ENCODE measurements at regions not wholly inside any gene's neighbourhood (a gene's known extent, or its start where the extent isn't known, plus 50 kb on each side); places are given as distances from the start of the nearest gene placed in this dataset.
A peak's percentile ranks its signal among the peaks of the same experiment; 100 is the strongest.
"Not testable (repeated sequence)": the region's sequence is repeated elsewhere in the genome, so short reads cannot be mapped to it uniquely, and the experiment has no call there.

GRCh38 chr15:77901921-77902750 lies 175.4 kb downstream of the TBC1D2B start:
- H3K4me3 ChIP-seq: no peak overlapping the region
- no peaks in the 10 kb centered on the region for H3K4me1 ChIP-seq
- no peak overlapping the region for H3K27ac ChIP-seq
- ATAC-seq: no peak
- peak; percentile 38 for DNase-seq
- intact Hi-C loops (cut with DNase I): no loop called here
- no peaks in the 10 kb centered on the region for H3K27me3 ChIP-seq
- TF ChIP-seq, protein P1, sequence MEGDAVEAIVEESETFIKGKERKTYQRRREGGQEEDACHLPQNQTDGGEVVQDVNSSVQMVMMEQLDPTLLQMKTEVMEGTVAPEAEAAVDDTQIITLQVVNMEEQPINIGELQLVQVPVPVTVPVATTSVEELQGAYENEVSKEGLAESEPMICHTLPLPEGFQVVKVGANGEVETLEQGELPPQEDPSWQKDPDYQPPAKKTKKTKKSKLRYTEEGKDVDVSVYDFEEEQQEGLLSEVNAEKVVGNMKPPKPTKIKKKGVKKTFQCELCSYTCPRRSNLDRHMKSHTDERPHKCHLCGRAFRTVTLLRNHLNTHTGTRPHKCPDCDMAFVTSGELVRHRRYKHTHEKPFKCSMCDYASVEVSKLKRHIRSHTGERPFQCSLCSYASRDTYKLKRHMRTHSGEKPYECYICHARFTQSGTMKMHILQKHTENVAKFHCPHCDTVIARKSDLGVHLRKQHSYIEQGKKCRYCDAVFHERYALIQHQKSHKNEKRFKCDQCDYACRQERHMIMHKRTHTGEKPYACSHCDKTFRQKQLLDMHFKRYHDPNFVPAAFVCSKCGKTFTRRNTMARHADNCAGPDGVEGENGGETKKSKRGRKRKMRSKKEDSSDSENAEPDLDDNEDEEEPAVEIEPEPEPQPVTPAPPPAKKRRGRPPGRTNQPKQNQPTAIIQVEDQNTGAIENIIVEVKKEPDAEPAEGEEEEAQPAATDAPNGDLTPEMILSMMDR (IDR thresholded peaks at IDR 0.05): no peak
- H3K9me3 ChIP-seq: no peaks in the 10 kb centered on the region
- H3K36me3 ChIP-seq: no peaks in the 10 kb centered on the region

GRCh38 chr15:77901251-77901881 lies 176.1 kb downstream of the TBC1D2B start:
- Histone ChIP-seq H3K36me3 (no peaks in the 10 kb centered on the region), H3K9me3 (no peaks in the 10 kb centered on the region), H3K4me1 (no peaks in the 10 kb centered on the region), H3K27ac (no peak overlapping the region), H3K4me3 (no peak overlapping the region), H3K27me3 (no peaks in the 10 kb centered on the region)
- DNase-seq (peak; percentile 54), ATAC-seq (no peak)
- intact Hi-C loops (cut with DNase I): no loop called here
- TF ChIP-seq, protein P1 (IDR thresholded peaks at IDR 0.05): no peak

DNA sequence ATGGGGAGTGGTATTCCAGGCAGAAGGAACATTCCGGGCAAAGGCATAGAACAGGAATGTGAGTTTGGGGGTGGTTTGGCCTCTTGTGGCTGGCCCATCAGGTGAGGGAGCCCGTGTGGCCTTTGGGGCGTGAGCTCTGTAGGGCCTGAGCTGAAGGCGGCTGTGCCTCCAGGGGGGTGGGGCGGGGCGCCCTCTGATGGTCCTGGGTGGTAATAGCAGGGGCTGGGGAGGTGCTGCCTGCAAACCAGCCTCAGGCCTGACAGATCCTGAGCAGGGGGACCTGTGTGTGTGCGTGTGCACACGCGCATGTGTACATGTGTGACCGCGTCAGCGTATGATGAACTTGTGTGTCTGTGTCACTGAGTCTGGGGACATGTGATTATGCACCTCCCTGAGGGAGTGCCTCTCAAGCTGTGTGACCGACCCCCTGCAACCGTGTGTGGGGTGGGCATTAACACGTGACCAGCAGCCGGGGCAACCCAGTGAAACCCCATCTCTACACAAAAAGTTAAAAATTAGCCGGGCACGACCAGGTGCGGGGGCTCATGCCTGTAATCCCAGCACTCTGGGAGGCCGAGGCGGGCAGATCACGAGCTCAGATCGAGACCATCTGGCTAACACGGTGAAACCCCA lies 177.1 kb downstream of the TBC1D2B start:
- not testable (repeated sequence) for H3K36me3 ChIP-seq

GRCh38 chr15:77899776-77900175 lies 177.7 kb downstream of the TBC1D2B start:
- H3K9me3 ChIP-seq; H3K36me3 ChIP-seq; intact Hi-C loops (cut with DNase I); H3K27me3 ChIP-seq; H3K27ac ChIP-seq; H3K4me3 ChIP-seq; H3K4me1 ChIP-seq; ATAC-seq: not testable (repeated sequence)
- peak; percentile 32 for DNase-seq

More for the DNA sequence above, 177.1 kb downstream of the TBC1D2B start:
- TF ChIP-seq, protein P1 (IDR thresholded peaks at IDR 0.05): peak; percentile 52
- intact Hi-C loops (cut with DNase I); H3K27ac ChIP-seq; H3K27me3 ChIP-seq; H3K9me3 ChIP-seq; H3K4me3 ChIP-seq; H3K4me1 ChIP-seq: not testable (repeated sequence)
- DNase-seq (peak; percentile 75), ATAC-seq (peak; percentile 83)

DNA sequence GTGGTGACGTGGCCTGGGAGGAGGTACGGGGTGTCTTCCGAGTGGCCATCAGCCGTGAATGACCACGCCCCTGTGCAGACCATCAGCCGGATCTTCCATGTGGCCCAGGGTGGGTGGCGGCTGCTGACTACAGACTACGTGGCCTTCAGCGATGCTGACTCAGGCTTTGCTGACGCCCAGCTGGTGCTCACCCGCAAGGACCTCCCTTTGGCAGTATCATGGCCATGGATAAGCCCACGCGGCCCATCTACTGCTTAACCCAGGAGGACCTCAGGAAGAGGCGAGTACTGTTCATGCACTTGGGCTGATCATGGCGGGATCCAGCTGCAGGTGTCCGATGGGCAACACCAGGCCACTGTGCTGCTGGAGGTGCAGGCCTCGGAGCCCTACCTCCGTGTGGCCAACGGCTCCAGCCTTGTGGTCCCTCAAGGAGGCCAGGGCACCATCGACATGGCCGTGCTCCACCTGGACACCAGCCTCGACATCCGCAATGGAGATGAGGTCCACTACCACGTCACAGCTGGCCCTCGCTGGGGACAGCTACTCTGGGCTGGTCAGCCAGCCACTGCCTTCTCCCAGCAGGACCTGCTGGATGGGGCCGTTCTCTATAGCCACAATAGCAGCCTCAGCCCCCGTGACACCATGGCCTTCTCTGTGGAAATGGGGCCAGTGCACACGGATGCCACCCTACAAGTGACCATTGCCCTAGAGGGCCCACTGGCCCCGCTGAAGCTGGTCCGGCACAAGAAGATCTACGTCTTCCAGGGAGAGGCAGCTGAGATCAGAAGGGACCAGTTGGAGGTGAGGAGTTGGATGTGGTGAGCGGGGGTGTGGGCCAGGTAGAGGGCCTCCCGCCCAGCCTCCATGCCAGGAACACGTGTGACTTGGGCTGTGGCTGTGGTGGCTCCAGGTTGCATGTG lies 178.4 kb downstream of the TBC1D2B start:
- no peaks in the 10 kb centered on the region for H3K4me1 ChIP-seq
- TF ChIP-seq, protein P1 (IDR thresholded peaks at IDR 0.05): no peak
- ATAC-seq (no peak), DNase-seq (peak; percentile 60)
- H3K27me3 ChIP-seq: no peaks in the 10 kb centered on the region
- H3K4me3 ChIP-seq: no peak overlapping the region
- no peak overlapping the region for H3K27ac ChIP-seq
- no peaks in the 10 kb centered on the region for H3K36me3 ChIP-seq
- intact Hi-C loops (cut with DNase I): no loop called here
- H3K9me3 ChIP-seq: no peaks in the 10 kb centered on the region
